ENCODE measurements at regions not wholly inside any gene's neighbourhood (a gene's known extent, or its start where the extent isn't known, plus 50 kb on each side); places are given as distances from the start of the nearest gene placed in this dataset.
"Not testable (repeated sequence)": the region's sequence is repeated elsewhere in the genome, so short reads cannot be mapped to it uniquely, and the experiment has no call there.

DNA sequence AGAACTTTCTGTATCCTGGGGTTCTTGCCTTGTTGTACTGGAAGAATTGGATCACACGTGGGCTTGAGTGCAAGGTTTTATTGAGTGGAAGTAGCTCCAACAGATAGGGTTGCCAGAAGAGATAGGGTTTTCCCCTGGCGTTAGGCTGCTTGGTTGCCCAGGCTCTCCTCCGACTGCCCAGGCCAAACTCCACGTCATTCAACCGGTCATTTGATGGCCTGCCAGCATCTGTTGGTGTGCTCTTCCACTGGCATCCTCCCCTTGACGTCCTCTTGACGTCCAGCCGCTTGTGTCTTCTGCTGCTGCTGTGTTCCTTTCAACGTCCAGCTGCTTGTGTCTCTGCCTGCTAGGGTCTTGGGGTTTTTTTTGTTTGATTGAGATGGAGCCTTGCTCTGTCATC, 111.2 kb upstream of the XIST start:
- H3K4me3 ChIP-seq = no peak overlapping the region
- H3K36me3 ChIP-seq = no peaks in the 10 kb centered on the region
- H3K9me3 ChIP-seq (ENCODE audit: low read depth) = no peaks in the 10 kb centered on the region
- peaks cover 22% of the 10 kb centered on the region for H3K4me1 ChIP-seq (ENCODE audit: low read depth)
- peak in 1 of 2 donors; percentile 12 for DNase-seq (ENCODE audit: low read depth in 1 of 2, low spot score in 1 of 2)
- H3K27me3 ChIP-seq = no peaks in the 10 kb centered on the region
- TF ChIP-seq, protein P1, sequence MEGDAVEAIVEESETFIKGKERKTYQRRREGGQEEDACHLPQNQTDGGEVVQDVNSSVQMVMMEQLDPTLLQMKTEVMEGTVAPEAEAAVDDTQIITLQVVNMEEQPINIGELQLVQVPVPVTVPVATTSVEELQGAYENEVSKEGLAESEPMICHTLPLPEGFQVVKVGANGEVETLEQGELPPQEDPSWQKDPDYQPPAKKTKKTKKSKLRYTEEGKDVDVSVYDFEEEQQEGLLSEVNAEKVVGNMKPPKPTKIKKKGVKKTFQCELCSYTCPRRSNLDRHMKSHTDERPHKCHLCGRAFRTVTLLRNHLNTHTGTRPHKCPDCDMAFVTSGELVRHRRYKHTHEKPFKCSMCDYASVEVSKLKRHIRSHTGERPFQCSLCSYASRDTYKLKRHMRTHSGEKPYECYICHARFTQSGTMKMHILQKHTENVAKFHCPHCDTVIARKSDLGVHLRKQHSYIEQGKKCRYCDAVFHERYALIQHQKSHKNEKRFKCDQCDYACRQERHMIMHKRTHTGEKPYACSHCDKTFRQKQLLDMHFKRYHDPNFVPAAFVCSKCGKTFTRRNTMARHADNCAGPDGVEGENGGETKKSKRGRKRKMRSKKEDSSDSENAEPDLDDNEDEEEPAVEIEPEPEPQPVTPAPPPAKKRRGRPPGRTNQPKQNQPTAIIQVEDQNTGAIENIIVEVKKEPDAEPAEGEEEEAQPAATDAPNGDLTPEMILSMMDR (IDR thresholded peaks at IDR 0.05; ENCODE audit: low read depth, low read length) = no peak
- peak overlapping the region; percentile 80 for H3K27ac ChIP-seq

DNA sequence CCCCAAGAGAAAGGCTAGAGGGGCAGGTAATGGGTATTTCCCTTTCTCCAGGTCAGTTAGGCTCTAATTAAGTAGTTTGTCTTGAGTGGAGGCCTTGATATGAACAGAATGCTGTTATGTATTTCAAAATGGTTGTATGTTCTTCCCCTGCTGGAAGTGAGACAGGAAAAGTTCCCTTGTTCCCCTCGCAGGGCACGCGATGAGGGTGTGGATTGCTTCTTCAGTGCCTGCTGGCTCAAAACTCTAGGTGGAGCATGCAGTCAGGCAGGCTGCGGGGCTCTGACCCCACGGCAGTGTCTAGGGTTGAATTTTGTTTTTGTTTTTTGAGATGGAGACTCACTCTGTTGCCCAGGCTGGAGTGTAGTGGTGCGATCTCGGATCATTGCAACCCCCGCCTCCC, 110.4 kb upstream of the XIST start:
- Histone ChIP-seq H3K9me3 (ENCODE audit: low read depth) (no peaks in the 10 kb centered on the region), H3K36me3 (no peaks in the 10 kb centered on the region), H3K27ac (peak overlapping the region; percentile 80), H3K4me3 (no peak overlapping the region), H3K27me3 (no peaks in the 10 kb centered on the region), H3K4me1 (ENCODE audit: low read depth) (peaks cover 22% of the 10 kb centered on the region)
- no peak for DNase-seq (ENCODE audit: low read depth in 1 of 2, low spot score in 1 of 2)
- TF ChIP-seq, protein P1 (IDR thresholded peaks at IDR 0.05; ENCODE audit: low read depth, low read length) = no peak

DNA sequence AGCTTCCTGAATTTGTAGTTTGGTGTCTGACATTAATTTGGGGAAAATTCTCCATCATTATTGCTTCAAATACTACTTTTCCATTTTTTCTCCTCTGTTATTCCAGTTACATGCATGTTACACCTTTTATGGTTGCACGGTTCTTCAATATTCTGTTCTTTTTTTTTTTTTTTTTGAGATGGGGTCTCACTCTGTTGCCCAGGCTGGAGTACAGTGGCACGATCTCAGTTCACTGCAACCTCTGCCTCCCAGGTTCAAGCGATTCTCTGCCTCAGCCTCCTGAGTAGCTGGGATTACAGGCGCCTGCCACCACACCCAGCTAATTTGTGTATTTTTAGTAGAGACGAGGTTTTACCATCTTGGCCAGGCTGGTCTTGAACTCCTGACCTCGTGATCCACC, 109.4 kb upstream of the XIST start:
- not testable (repeated sequence) for DNase-seq (ENCODE audit: low read depth in 1 of 2, low spot score in 1 of 2); H3K4me3 ChIP-seq; H3K27me3 ChIP-seq; H3K9me3 ChIP-seq (ENCODE audit: low read depth); H3K36me3 ChIP-seq; H3K27ac ChIP-seq
- H3K4me1 ChIP-seq (ENCODE audit: low read depth) = peaks cover 22% of the 10 kb centered on the region

DNA sequence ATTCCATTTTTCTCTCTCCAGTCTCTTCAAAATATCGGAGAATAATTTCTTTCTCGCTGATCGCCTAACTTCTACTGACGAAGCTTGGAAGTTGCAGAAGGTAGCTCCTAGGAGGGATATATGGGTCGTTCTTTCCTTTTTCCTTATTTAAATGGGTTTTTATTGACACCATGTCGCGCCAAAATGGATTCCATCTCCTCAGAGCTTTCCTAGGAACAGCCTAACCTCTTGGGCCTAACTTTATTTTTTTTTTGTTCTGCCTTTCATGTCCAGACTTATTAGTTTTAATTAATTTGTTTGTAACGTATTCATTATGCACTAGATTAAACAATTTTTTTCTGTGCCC, 92.0 kb upstream of the XIST start:
- peaks cover 3% of the 10 kb centered on the region for H3K4me1 ChIP-seq (ENCODE audit: low read depth)
- H3K9me3 ChIP-seq (ENCODE audit: low read depth) = no peaks in the 10 kb centered on the region
- TF ChIP-seq, protein P1 (IDR thresholded peaks at IDR 0.05; ENCODE audit: low read depth, low read length) = no peak
- peak overlapping the region; percentile 66 for H3K4me3 ChIP-seq
- peaks cover 14% of the 10 kb centered on the region for H3K36me3 ChIP-seq
- DNase-seq (ENCODE audit: low read depth in 1 of 2, low spot score in 1 of 2) = peak; percentile 12 to 32
- no peaks in the 10 kb centered on the region for H3K27me3 ChIP-seq
- H3K27ac ChIP-seq = peak overlapping the region; percentile 89

DNA sequence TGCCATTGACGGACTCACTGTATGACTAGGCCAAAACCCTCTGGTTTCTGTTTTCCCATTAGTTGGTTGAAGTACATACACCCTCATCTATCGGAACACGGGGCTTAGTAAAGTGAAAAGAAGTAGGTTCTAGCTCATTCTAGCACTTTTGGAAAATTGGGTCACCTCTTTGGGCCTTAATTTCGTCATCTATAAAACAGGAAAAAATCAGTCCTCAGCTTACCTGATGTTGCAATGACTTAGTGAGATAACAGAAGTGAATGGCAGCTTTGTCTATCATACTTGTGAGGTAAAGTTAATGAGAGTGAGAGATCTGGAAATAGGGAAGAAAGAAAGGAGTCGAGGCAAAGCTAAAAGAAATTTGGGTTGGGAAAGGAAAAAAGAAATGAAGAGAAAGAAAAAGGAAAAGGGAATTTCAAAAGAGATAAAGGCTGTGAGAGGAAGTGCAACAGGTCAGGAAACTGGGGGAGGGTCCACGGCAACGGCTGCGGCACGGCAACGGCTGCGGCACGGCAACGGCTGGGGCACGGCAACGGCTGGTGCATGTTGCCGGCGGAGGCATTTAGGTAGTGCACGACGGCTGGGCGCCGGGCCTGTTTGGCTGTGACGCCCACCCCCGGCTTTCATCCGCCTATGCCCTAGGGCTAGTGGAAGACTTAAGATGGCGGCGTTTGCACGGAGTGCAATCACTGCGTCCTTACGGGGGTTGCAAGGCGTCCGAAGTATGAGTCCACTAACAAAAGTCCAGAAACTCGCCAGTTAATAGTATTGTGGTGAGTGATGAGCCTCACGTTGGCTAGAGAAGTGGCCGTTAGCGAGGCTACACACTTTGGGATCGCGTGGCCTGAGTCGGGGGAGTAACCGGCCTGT, 91.4 kb upstream of the XIST start:
- peaks cover 14% of the 10 kb centered on the region for H3K36me3 ChIP-seq
- H3K27me3 ChIP-seq = no peaks in the 10 kb centered on the region
- peak; percentile 94 to 96 for DNase-seq (ENCODE audit: low read depth in 1 of 2, low spot score in 1 of 2)
- H3K27ac ChIP-seq = peak overlapping the region; percentile 89
- no peaks in the 10 kb centered on the region for H3K9me3 ChIP-seq (ENCODE audit: low read depth)
- H3K4me3 ChIP-seq = peak overlapping the region; percentile 66
- TF ChIP-seq, protein P1 (IDR thresholded peaks at IDR 0.05; ENCODE audit: low read depth, low read length) = no peak
- peaks cover 3% of the 10 kb centered on the region for H3K4me1 ChIP-seq (ENCODE audit: low read depth)

DNA sequence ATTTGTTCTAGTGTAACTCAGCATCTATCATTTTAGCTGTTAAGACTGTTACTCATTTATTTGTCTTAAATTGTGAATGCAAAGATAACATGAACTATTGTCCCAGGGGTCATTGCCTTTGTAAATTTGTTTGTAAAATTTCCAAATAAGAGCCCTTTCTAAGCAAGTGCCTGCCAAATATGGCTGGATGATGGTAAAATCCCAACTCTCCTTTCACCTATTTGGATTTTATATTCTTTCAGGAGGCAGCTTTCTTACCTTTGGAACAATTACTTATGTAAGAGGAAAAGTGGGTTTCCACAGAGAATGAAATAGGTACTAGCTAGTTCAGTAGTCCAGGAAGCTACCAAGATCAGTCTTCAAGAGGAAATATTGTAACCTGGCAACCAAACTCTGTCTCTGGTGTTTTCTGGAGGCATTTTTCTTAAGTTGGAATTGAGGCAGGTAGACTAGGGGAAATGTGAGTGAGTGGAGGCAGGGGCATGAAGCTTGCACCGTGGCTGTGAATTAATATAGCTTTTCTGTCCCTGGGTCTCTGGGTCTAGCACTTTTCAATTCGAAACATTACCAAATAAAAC, 88.5 kb upstream of the XIST start:
- no peaks in the 10 kb centered on the region for H3K36me3 ChIP-seq
- no peaks in the 10 kb centered on the region for H3K27me3 ChIP-seq
- DNase-seq (ENCODE audit: low read depth in 1 of 2, low spot score in 1 of 2) = peak in 1 of 2 donors; percentile 34
- TF ChIP-seq, protein P1 (IDR thresholded peaks at IDR 0.05; ENCODE audit: low read depth, low read length) = no peak
- H3K27ac ChIP-seq = no peak overlapping the region
- H3K4me3 ChIP-seq = no peak overlapping the region
- peaks cover 3% of the 10 kb centered on the region for H3K4me1 ChIP-seq (ENCODE audit: low read depth)
- no peaks in the 10 kb centered on the region for H3K9me3 ChIP-seq (ENCODE audit: low read depth)

DNA sequence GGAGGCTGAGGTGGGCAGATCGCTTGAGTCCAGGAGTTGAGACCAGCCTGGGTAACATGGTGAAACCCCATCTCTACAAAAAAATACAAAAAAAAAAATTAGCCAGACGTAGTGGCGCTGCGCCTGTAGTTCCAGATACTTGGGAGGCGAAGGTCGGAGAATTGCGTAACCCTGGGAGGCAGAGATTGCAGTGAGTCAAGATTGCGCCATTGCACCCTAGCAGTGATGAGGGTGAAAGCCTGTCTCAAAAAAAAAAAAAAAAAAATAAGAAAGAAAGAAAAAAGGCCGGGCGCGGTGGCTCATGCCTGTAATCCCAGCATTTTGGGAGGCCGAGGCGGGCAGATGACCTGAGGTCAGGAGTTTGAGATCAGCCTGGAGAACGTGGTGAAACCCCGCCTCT, 85.3 kb upstream of the XIST start:
- not testable (repeated sequence) for H3K4me3 ChIP-seq; H3K27me3 ChIP-seq; H3K27ac ChIP-seq; H3K4me1 ChIP-seq (ENCODE audit: low read depth); H3K9me3 ChIP-seq (ENCODE audit: low read depth); H3K36me3 ChIP-seq
- DNase-seq (ENCODE audit: low read depth in 1 of 2, low spot score in 1 of 2) = peak in 1 of 2 donors; percentile 90
